CD4-positive, alpha-beta T cell (primary cell): ENCODE measurements at regions not wholly inside any gene's neighbourhood (a gene's known extent, or its start where the extent isn't known, plus 50 kb on each side); places are given as distances from the start of the nearest gene placed in this dataset.

ENCODE experiments used
- ATAC-seq: fragments of 200-7000 bp; cut with Tn5 transposase; one replicate; pipeline ENCODE4 v1.10.0; 2022; ENCODE audit warnings: mild to moderate bottlenecking; ENCODE audit not compliant: poor library complexity
- CTCF ChIA-PET: fragments of 350-600 bp; sonication (Branson Sonifier 250); formaldehyde crosslinking; loops from one replicate; lab custom pipeline; 2021; ENCODE audit warnings: antibody characterized with exemption, inconsistent platforms; lab: Charles Lee
- POLR2A ChIA-PET: fragments of 350-600 bp; sonication (Branson Sonifier 250); formaldehyde crosslinking; loops from one replicate; lab custom pipeline; 2021; ENCODE audit warnings: antibody characterized with exemption, inconsistent platforms; lab: Charles Lee
- DNase-seq, 14 experiments: peaks; one replicate each; pipeline ENCODE4 v3.0.0-alpha.2; 2013 to 2020; ENCODE audit warnings: mixed read lengths in 2 of 14
- H3K27ac ChIP-seq, 2 donors: one replicate each; pipeline versions ENCODE4 v1.5.1 to v1.7.0; 2013; ENCODE audit warnings: low read length in 2 of 2, low read depth in 1 of 2, mild to moderate bottlenecking in 1 of 2
- H3K27me3 ChIP-seq, 2 experiments: 1 replicate in 1 of 2; 2 replicates in 1 of 2; pipeline versions ENCODE4 v1.6.1 to v1.7.0; 2013; ENCODE audit warnings: low read length in 2 of 2, control low read depth in 1 of 2, mild to moderate bottlenecking in 1 of 2, moderate library complexity in 1 of 2; ENCODE audit not compliant: insufficient read depth in 2 of 2, control insufficient read depth in 1 of 2
- H3K36me3 ChIP-seq: one replicate; pipeline ENCODE4 v1.6.1; 2013; ENCODE audit warnings: low read length, control low read depth; ENCODE audit not compliant: insufficient read depth
- H3K4me1 ChIP-seq: one replicate; pipeline ENCODE4 v1.6.1; 2013; ENCODE audit warnings: low read length, control low read depth; ENCODE audit not compliant: insufficient read depth
- H3K4me3 ChIP-seq: one replicate; pipeline ENCODE4 v1.5.1; 2013; ENCODE audit warnings: mild to moderate bottlenecking, low read length, moderate library complexity
- H3K9me3 ChIP-seq, 2 experiments: 1 replicate in 1 of 2; 2 replicates in 1 of 2; pipeline versions ENCODE4 v1.6.1 to v1.7.0; 2013; ENCODE audit warnings: low read length in 2 of 2, mild to moderate bottlenecking in 2 of 2, control low read depth in 1 of 2, moderate library complexity in 1 of 2; ENCODE audit not compliant: control insufficient read depth in 1 of 2, insufficient read depth in 1 of 2
- H3K27ac Mint-ChIP-seq: one replicate; pipeline ENCODE4 v1.8.0; 2020; ENCODE audit warnings: mixed read lengths
- H3K27me3 Mint-ChIP-seq: one replicate; pipeline ENCODE4 v1.8.0; 2021; ENCODE audit warnings: mixed read lengths
- H3K36me3 Mint-ChIP-seq: one replicate; pipeline ENCODE4 v1.8.0; 2021; ENCODE audit warnings: low read depth, mixed read lengths
- H3K4me1 Mint-ChIP-seq: one replicate; pipeline ENCODE4 v1.8.0; 2021; ENCODE audit warnings: low read depth, mixed read lengths
- H3K4me3 Mint-ChIP-seq: one replicate; pipeline ENCODE4 v1.8.0; 2020; ENCODE audit warnings: mild to moderate bottlenecking, mixed read lengths
- H3K9me3 Mint-ChIP-seq: one replicate; pipeline ENCODE4 v1.8.0; 2020; ENCODE audit warnings: mixed read lengths
- CTCF ChIP-seq: fragments of 200-600 bp; IDR thresholded peaks from one replicate; pipeline ENCODE4 v1.8.0; 2022; ENCODE audit warnings: antibody characterized with exemption, mild to moderate bottlenecking
- intact Hi-C, 2 experiments: fragments of 100-400 bp; cut with DNase I in 1 of 2; cut with micrococcal nuclease in 1 of 2; formaldehyde crosslinking; loops; one replicate each; pipeline versions ENCODE4 v1.15.1 to v1.9.0; 2023 to 2025; cut with DNase I, micrococcal nuclease

GRCh38 chr14:95786566-95786965 is 72.6 kb upstream of the TCL1A start:
- H3K9me3 Mint-ChIP-seq, result no peaks in the 10 kb centered on the region
- no peak overlapping the region for H3K4me3 Mint-ChIP-seq
- ATAC-seq, result no peak
- peaks cover 50% of the 10 kb centered on the region for H3K27me3 Mint-ChIP-seq
- no peak for TF ChIP-seq CTCF
- DNase-seq, result no peak
- H3K27ac ChIP-seq, result no peak overlapping the region
- H3K36me3 Mint-ChIP-seq, result no peaks in the 10 kb centered on the region
- no peaks in the 10 kb centered on the region for H3K36me3 ChIP-seq
- ChIA-PET POLR2A (no interaction called here), CTCF (no interaction called here)
- intact Hi-C loops, result no loop called here
- H3K27ac Mint-ChIP-seq, result no peak overlapping the region
- H3K4me1 ChIP-seq, result no peaks in the 10 kb centered on the region
- H3K4me3 ChIP-seq, result no peak overlapping the region
- peaks cover 0 to 5% of the 10 kb centered on the region in 2 experiments for H3K9me3 ChIP-seq
- no peaks in the 10 kb centered on the region for H3K27me3 ChIP-seq
- no peaks in the 10 kb centered on the region for H3K4me1 Mint-ChIP-seq

- TF ChIP-seq CTCF, result no peak
- peaks cover 31% of the 10 kb centered on the region for H3K27me3 Mint-ChIP-seq
- Histone ChIP-seq H3K27ac (no peak overlapping the region), H3K36me3 (no peaks in the 10 kb centered on the region), H3K27me3 (peaks cover 0 to 2% of the 10 kb centered on the region in 2 experiments), H3K9me3 (no peaks in the 10 kb centered on the region), H3K4me3 (no peak overlapping the region), H3K4me1 (no peaks in the 10 kb centered on the region)
- ChIA-PET POLR2A (no interaction called here), CTCF (no interaction called here)
- H3K36me3 Mint-ChIP-seq, result no peaks in the 10 kb centered on the region
- H3K27ac Mint-ChIP-seq, result no peak overlapping the region
- no peaks in the 10 kb centered on the region for H3K9me3 Mint-ChIP-seq
- no peak overlapping the region for H3K4me3 Mint-ChIP-seq
- no peaks in the 10 kb centered on the region for H3K4me1 Mint-ChIP-seq
- ATAC-seq, result no peak
- intact Hi-C loops, result no loop called here
- DNase-seq, result peak in 3 of 14 experiments; percentile 8 to 11 (median 9)
Observed at GRCh38 chr14:95784137-95784536, 70.2 kb upstream of the TCL1A start.

GRCh38 chr14:95776798-95777534 is 63.0 kb upstream of the TCL1A start:
- DNase-seq (no peak), ATAC-seq (no peak)
- no peaks in the 10 kb centered on the region for H3K36me3 Mint-ChIP-seq
- intact Hi-C loops, result no loop called here
- H3K27ac Mint-ChIP-seq, result no peak overlapping the region
- no peaks in the 10 kb centered on the region for H3K9me3 Mint-ChIP-seq
- no peaks in the 10 kb centered on the region for H3K4me1 Mint-ChIP-seq
- H3K27me3 Mint-ChIP-seq, result peaks cover 14% of the 10 kb centered on the region
- no peaks in the 10 kb centered on the region for H3K9me3 ChIP-seq
- ChIA-PET POLR2A (no interaction called here), CTCF (no interaction called here)
- H3K4me1 ChIP-seq, result no peaks in the 10 kb centered on the region
- H3K27me3 ChIP-seq, result peaks cover 0 to 12% of the 10 kb centered on the region in 2 experiments
- H3K27ac ChIP-seq, result no peak overlapping the region
- TF ChIP-seq CTCF, result no peak
- no peaks in the 10 kb centered on the region for H3K36me3 ChIP-seq
- no peak overlapping the region for H3K4me3 Mint-ChIP-seq
- no peak overlapping the region for H3K4me3 ChIP-seq
